GM21423 (cell line): ENCODE measurements at regions not wholly inside any gene's neighbourhood (a gene's known extent, or its start where the extent isn't known, plus 50 kb on each side); places are given as distances from the start of the nearest gene placed in this dataset.
"Not testable (repeated sequence)": the region's sequence is repeated elsewhere in the genome, so short reads cannot be mapped to it uniquely, and the experiment has no call there.

Experiments used
- ATAC-seq: cut with Tn5 transposase; IDR thresholded peaks from one replicate; pipeline ENCODE4 v1.9.1; 2021; ENCODE audit warnings: mild to moderate bottlenecking, moderate library complexity; ENCODE audit not compliant: unreplicated experiment

GRCh38 chr11:37503411-37504059 is 905.5 kb upstream of the RAG2 start:
- ATAC-seq = peak; percentile 44

- ATAC-seq = no peak
These were observed 904.2 kb upstream of the RAG2 start for GRCh38 chr11:37502202-37502601.

- no peak for ATAC-seq
These were observed 902.4 kb upstream of the RAG2 start for GRCh38 chr11:37500425-37500824.

- ATAC-seq = no peak
These were observed 899.3 kb upstream of the RAG2 start for GRCh38 chr11:37497326-37497725.

GRCh38 chr11:37496201-37496600 is 898.2 kb upstream of the RAG2 start:
- no peak for ATAC-seq

GRCh38 chr11:37484298-37484697 is 886.3 kb upstream of the RAG2 start:
- ATAC-seq = no peak

- no peak for ATAC-seq
These were observed 885.7 kb upstream of the RAG2 start for GRCh38 chr11:37483761-37484160.

GRCh38 chr11:37474889-37475288 is 876.9 kb upstream of the RAG2 start:
- no peak for ATAC-seq

- ATAC-seq = no peak
These were observed 870.3 kb upstream of the RAG2 start for GRCh38 chr11:37468344-37468743.

- ATAC-seq = no peak
These were observed 867.2 kb upstream of the RAG2 start for GRCh38 chr11:37465221-37465620.

- ATAC-seq = no peak
These were observed 861.4 kb upstream of the RAG2 start for GRCh38 chr11:37459456-37459855.

GRCh38 chr11:37456746-37457145 is 858.7 kb upstream of the RAG2 start:
- ATAC-seq = no peak

GRCh38 chr11:37451903-37452302 is 853.9 kb upstream of the RAG2 start:
- ATAC-seq = no peak

GRCh38 chr11:37450613-37451012 is 852.6 kb upstream of the RAG2 start:
- ATAC-seq = no peak

- no peak for ATAC-seq
These were observed 851.1 kb upstream of the RAG2 start for GRCh38 chr11:37449146-37449545.

- no peak for ATAC-seq
These were observed 844.5 kb upstream of the RAG2 start for GRCh38 chr11:37442576-37442975.

GRCh38 chr11:37431633-37432230 is 833.7 kb upstream of the RAG2 start:
- ATAC-seq = not testable (repeated sequence)

- not testable (repeated sequence) for ATAC-seq
These were observed 833.1 kb upstream of the RAG2 start for GRCh38 chr11:37430966-37431632.

GRCh38 chr11:37422511-37422910 is 824.5 kb upstream of the RAG2 start:
- ATAC-seq = no peak

GRCh38 chr11:37411289-37411688 is 813.3 kb upstream of the RAG2 start:
- no peak for ATAC-seq

- no peak for ATAC-seq
These were observed 811.1 kb upstream of the RAG2 start for GRCh38 chr11:37409124-37409523.

- ATAC-seq = no peak
These were observed 809.4 kb upstream of the RAG2 start for GRCh38 chr11:37407461-37407860.
